CD14-positive monocyte (primary cell): ENCODE measurements at regions not wholly inside any gene's neighbourhood (a gene's known extent, or its start where the extent isn't known, plus 50 kb on each side); places are given as distances from the start of the nearest gene placed in this dataset.

Source experiments
- DNase-seq, 3 donors: peaks; one replicate each; pipeline ENCODE4 v3.0.0-alpha.2; 2011 to 2022
- H2AFZ ChIP-seq: 2 replicates; pipeline ENCODE4 v1.6.0; 2012; ENCODE audit warnings: mild to moderate bottlenecking, low read depth, low read length, inconsistent platforms; ENCODE audit not compliant: insufficient read depth, poor library complexity, severe bottlenecking
- H3K27ac ChIP-seq, 2 donors: 1 replicate in 1 of 2; 2 replicates in 1 of 2; pipeline ENCODE4 v1.5.1; 2012 to 2013; ENCODE audit warnings: low read length in 2 of 2, control low read depth in 1 of 2, inconsistent platforms in 1 of 2, low read depth in 1 of 2, mild to moderate bottlenecking in 1 of 2
- H3K27me3 ChIP-seq, 2 donors: one replicate each; pipeline versions ENCODE4 v1.6.0 to v1.6.1; 2011 to 2013; ENCODE audit warnings: low read length in 2 of 2; ENCODE audit not compliant: control insufficient read depth in 2 of 2, insufficient read depth in 2 of 2
- H3K36me3 ChIP-seq, 2 donors: replicated peaks in 1 of 2; 1 replicate in 1 of 2; 2 replicates in 1 of 2; pipeline versions ENCODE4 v1.5.1 to v1.6.1; 2012 to 2013; ENCODE audit warnings: low read length in 2 of 2, control low read depth in 1 of 2, inconsistent platforms in 1 of 2, mild to moderate bottlenecking in 1 of 2; ENCODE audit not compliant: insufficient read depth in 2 of 2, control insufficient read depth in 1 of 2
- H3K4me1 ChIP-seq, 2 donors: 1 replicate in 1 of 2; 2 replicates in 1 of 2; pipeline versions ENCODE4 v1.5.1 to v1.6.1; 2012 to 2013; ENCODE audit warnings: low read length in 2 of 2, control low read depth in 1 of 2, inconsistent platforms in 1 of 2, mild to moderate bottlenecking in 1 of 2, moderate library complexity in 1 of 2; ENCODE audit not compliant: insufficient read depth in 2 of 2, control insufficient read depth in 1 of 2
- H3K4me2 ChIP-seq: replicated peaks from 2 replicates; pipeline ENCODE3; 2012; ENCODE audit warnings: low read length, moderate library complexity, mild to moderate bottlenecking; ENCODE audit not compliant: poor library complexity, severe bottlenecking; ENCODE audit errors: extremely low read depth
- H3K4me3 ChIP-seq, 3 experiments: fragments of 200-600 bp in 1 of 3; sonication (generic) in 1 of 3; replicated peaks in 1 of 3; 1 replicate in 2 of 3; 2 replicates in 1 of 3; pipeline ENCODE4 v1.5.1; 2011 to 2013; ENCODE audit warnings: low read length in 3 of 3, mild to moderate bottlenecking in 3 of 3, control low read depth in 2 of 3, low read depth in 2 of 3, inconsistent platforms in 1 of 3, moderate library complexity in 1 of 3
- H3K79me2 ChIP-seq: 2 replicates; pipeline ENCODE4 v1.6.0; 2012; ENCODE audit warnings: mild to moderate bottlenecking, control low read depth, inconsistent platforms, low read length, moderate library complexity; ENCODE audit not compliant: insufficient read depth
- H3K9ac ChIP-seq: 2 replicates; pipeline ENCODE4 v1.6.0; 2017; ENCODE audit warnings: low read length, mild to moderate bottlenecking; ENCODE audit not compliant: insufficient read depth, poor library complexity, severe bottlenecking
- H3K9me3 ChIP-seq, 2 donors: replicated peaks in 1 of 2; 1 replicate in 1 of 2; 2 replicates in 1 of 2; pipeline versions ENCODE4 v1.5.1 to v1.6.1; 2012 to 2013; ENCODE audit warnings: low read length in 2 of 2, control low read depth in 1 of 2; ENCODE audit not compliant: control insufficient read depth in 1 of 2, insufficient read depth in 1 of 2
- H4K20me1 ChIP-seq: 2 replicates; pipeline ENCODE4 v1.6.0; 2012; ENCODE audit warnings: mild to moderate bottlenecking, low read length, control low read depth, moderate library complexity; ENCODE audit not compliant: insufficient read depth
- H3K27ac Mint-ChIP-seq, 7 donors: one replicate each; pipeline ENCODE4 v1.8.0; 2020; ENCODE audit warnings: mild to moderate bottlenecking in 7 of 7, mixed read lengths in 7 of 7, moderate library complexity in 6 of 7, inconsistent platforms in 2 of 7
- H3K27me3 Mint-ChIP-seq, 3 donors: one replicate each; pipeline ENCODE4 v1.8.0; 2021 to 2022; ENCODE audit warnings: low read depth in 3 of 3, mild to moderate bottlenecking in 3 of 3, mixed read lengths in 3 of 3, moderate library complexity in 3 of 3, inconsistent platforms in 1 of 3
- H3K36me3 Mint-ChIP-seq, 2 donors: one replicate each; pipeline ENCODE4 v1.8.0; 2020; ENCODE audit warnings: mixed read lengths in 2 of 2, inconsistent platforms in 1 of 2, mild to moderate bottlenecking in 1 of 2
- H3K4me1 Mint-ChIP-seq: one replicate; pipeline ENCODE4 v1.8.0; 2020; ENCODE audit warnings: mild to moderate bottlenecking, mixed read lengths
- H3K4me3 Mint-ChIP-seq, 2 donors: one replicate each; pipeline ENCODE4 v1.8.0; 2020; ENCODE audit warnings: mild to moderate bottlenecking in 2 of 2, mixed read lengths in 2 of 2, moderate library complexity in 1 of 2
- H3K9me3 Mint-ChIP-seq, 7 donors: one replicate each; pipeline ENCODE4 v1.8.0; 2020 to 2022; ENCODE audit warnings: mixed read lengths in 7 of 7, mild to moderate bottlenecking in 6 of 7, moderate library complexity in 6 of 7, inconsistent platforms in 2 of 7
- WGBS: methylation state at CpG from one replicate; pipeline ENCODE4 v1.1.5; 2013; ENCODE audit warnings: missing lambda C conversion rate; ENCODE audit not compliant: insufficient coverage; 5-methylcytosine and 5-hydroxymethylcytosine counted together
- intact Hi-C, 2 donors: fragments of 100-400 bp; cut with micrococcal nuclease; formaldehyde crosslinking; loops; one replicate each; pipeline versions ENCODE4 v1.15.0 to v1.15.1; 2023
- TF ChIP-seq, protein P1 (sequence below): fragments of 200-600 bp; IDR thresholded peaks from one replicate; pipeline ENCODE4 v1.8.0; 2022; ENCODE audit warnings: antibody characterized with exemption, mild to moderate bottlenecking

DNA sequence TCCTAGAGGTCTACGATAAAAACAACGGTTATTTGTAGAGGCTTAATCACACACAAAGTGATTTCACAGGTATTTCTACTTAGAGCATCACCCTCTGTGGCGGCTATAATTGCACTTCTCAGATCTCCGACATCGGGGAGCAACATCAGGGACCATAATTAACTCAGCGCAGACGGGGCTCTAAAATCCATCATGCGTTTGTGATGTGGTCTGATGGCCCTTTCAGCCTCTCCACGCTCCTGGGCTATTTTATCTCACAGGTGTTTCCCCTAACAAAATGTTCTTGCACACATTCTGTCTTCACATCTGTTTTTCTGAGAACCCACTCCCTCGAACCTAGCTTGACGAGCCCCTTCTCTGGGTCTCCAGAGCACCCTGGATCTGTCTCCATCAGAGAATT, 146.3 kb upstream of the DUSP10 start:
- no peaks in the 10 kb centered on the region for H3K4me1 Mint-ChIP-seq
- WGBS: 93% methylated on average over 10 of the region's 11 CpGs
- intact Hi-C loops: no loop called here
- Histone ChIP-seq H3K36me3 (no peaks in the 10 kb centered on the region), H3K9me3 (no peaks in the 10 kb centered on the region), H3K4me3 (no peak overlapping the region), H3K27me3 (no peaks in the 10 kb centered on the region), H3K9ac (no peak overlapping the region), H2AFZ (no peak overlapping the region), H3K4me2 (no peak overlapping the region), H3K4me1 (no peaks in the 10 kb centered on the region), H3K27ac (no peak overlapping the region), H3K79me2 (no peaks in the 10 kb centered on the region), H4K20me1 (no peaks in the 10 kb centered on the region)
- peaks cover 1 to 2% (median 2%) of the 10 kb centered on the region in 3 donors for H3K27me3 Mint-ChIP-seq
- TF ChIP-seq, protein P1, sequence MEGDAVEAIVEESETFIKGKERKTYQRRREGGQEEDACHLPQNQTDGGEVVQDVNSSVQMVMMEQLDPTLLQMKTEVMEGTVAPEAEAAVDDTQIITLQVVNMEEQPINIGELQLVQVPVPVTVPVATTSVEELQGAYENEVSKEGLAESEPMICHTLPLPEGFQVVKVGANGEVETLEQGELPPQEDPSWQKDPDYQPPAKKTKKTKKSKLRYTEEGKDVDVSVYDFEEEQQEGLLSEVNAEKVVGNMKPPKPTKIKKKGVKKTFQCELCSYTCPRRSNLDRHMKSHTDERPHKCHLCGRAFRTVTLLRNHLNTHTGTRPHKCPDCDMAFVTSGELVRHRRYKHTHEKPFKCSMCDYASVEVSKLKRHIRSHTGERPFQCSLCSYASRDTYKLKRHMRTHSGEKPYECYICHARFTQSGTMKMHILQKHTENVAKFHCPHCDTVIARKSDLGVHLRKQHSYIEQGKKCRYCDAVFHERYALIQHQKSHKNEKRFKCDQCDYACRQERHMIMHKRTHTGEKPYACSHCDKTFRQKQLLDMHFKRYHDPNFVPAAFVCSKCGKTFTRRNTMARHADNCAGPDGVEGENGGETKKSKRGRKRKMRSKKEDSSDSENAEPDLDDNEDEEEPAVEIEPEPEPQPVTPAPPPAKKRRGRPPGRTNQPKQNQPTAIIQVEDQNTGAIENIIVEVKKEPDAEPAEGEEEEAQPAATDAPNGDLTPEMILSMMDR: no peak
- no peak for DNase-seq
- H3K36me3 Mint-ChIP-seq: peaks cover 0 to 5% of the 10 kb centered on the region in 2 donors
- H3K4me3 Mint-ChIP-seq: no peak overlapping the region
- H3K27ac Mint-ChIP-seq: no peak overlapping the region
- H3K9me3 Mint-ChIP-seq: no peaks in the 10 kb centered on the region

DNA sequence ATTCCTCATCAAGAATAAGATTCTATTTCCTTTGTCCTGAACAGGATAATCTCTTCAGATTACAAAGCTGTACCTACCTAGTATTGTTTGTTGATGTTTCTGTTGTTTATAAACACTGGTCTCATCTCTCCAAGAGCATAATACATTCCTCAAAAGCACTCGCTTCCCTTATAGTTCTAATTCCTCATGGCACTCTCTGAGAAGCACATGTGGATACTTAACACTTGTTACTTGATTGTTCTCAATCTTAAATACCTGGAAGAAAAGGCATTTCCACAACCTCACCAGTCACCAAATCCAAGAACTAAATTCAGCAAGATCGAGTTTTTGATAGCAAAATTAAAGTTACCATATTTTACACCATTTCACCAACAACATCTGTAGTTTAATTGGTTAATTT, 145.9 kb upstream of the DUSP10 start:
- Mint-ChIP-seq H3K9me3 (no peaks in the 10 kb centered on the region), H3K36me3 (peaks cover 0 to 5% of the 10 kb centered on the region in 2 donors), H3K27ac (no peak overlapping the region), H3K4me3 (no peak overlapping the region), H3K4me1 (no peaks in the 10 kb centered on the region), H3K27me3 (peaks cover 1 to 2% (median 2%) of the 10 kb centered on the region in 3 donors)
- TF ChIP-seq, protein P1: no peak
- intact Hi-C loops: no loop called here
- Histone ChIP-seq H3K9me3 (no peaks in the 10 kb centered on the region), H2AFZ (no peak overlapping the region), H3K4me3 (no peak overlapping the region), H3K79me2 (no peaks in the 10 kb centered on the region), H3K36me3 (no peaks in the 10 kb centered on the region), H3K4me2 (no peak overlapping the region), H3K9ac (no peak overlapping the region), H3K27me3 (no peaks in the 10 kb centered on the region), H4K20me1 (no peaks in the 10 kb centered on the region), H3K27ac (no peak overlapping the region), H3K4me1 (no peaks in the 10 kb centered on the region)
- no peak for DNase-seq
- no CpG with 5 or more reads among the region's 2 CpGs for WGBS
